Peyer's patch (tissue), 4 donors: ENCODE measurements at regions not wholly inside any gene's neighbourhood (a gene's known extent, or its start where the extent isn't known, plus 50 kb on each side); places are given as distances from the start of the nearest gene placed in this dataset.

Source experiments
- POLR2A ChIP-seq, 2 donors: fragments of 450-650 bp; IDR thresholded peaks; one replicate each; pipeline ENCODE4 v1.5.1; 2017; ENCODE audit warnings: antibody characterized with exemption in 2 of 2, mild to moderate bottlenecking in 2 of 2, moderate library complexity in 2 of 2
- TF ChIP-seq, protein P1 (sequence below), 6 experiments: fragments of 450-650 bp in 4 of 6; fragments of 200-600 bp in 2 of 6; sonication (generic) in 1 of 6; IDR thresholded peaks; one replicate each; pipeline ENCODE4 v1.5.1; 2017 to 2019; ENCODE audit warnings: antibody characterized with exemption in 6 of 6, mild to moderate bottlenecking in 3 of 6, moderate library complexity in 1 of 6

DNA sequence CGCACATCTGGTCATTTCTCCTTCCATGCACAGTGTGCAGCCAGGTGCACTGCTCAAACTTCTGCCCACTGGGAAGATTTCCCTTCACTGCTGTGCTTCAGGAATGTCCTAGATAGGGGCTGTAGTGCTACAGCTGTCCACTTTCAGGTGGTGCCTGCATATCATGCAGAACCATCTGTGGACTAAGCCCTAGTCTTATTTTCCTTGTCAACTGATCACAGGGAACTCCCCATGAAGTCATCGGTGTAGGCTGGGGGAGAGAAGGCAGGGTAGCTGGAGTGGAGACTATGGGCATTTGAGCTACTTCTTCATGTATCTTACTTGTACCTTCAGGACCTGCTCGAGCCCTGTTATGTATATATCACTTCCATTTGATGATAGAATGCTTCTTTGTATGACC lies 150.9 kb upstream of the PLCXD3 start:
- TF ChIP-seq, protein P1, sequence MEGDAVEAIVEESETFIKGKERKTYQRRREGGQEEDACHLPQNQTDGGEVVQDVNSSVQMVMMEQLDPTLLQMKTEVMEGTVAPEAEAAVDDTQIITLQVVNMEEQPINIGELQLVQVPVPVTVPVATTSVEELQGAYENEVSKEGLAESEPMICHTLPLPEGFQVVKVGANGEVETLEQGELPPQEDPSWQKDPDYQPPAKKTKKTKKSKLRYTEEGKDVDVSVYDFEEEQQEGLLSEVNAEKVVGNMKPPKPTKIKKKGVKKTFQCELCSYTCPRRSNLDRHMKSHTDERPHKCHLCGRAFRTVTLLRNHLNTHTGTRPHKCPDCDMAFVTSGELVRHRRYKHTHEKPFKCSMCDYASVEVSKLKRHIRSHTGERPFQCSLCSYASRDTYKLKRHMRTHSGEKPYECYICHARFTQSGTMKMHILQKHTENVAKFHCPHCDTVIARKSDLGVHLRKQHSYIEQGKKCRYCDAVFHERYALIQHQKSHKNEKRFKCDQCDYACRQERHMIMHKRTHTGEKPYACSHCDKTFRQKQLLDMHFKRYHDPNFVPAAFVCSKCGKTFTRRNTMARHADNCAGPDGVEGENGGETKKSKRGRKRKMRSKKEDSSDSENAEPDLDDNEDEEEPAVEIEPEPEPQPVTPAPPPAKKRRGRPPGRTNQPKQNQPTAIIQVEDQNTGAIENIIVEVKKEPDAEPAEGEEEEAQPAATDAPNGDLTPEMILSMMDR (IDR thresholded peaks at IDR 0.05): no peak
- TF ChIP-seq POLR2A (IDR thresholded peaks at IDR 0.05): no peak
